ENCODE measurements at regions not wholly inside any gene's neighbourhood (a gene's known extent, or its start where the extent isn't known, plus 50 kb on each side); places are given as distances from the start of the nearest gene placed in this dataset.

GRCh38 chr6:14934844-14935243, 311.0 kb upstream of the JARID2 start:
- no peaks in the 10 kb centered on the region for H3K9me3 ChIP-seq
- ATAC-seq (ENCODE audit: low FRiP score in 2 of 2) (no peak), DNase-seq (no peak)
- no peaks in the 10 kb centered on the region for H3K36me3 ChIP-seq
- no peak for TF ChIP-seq CTCF (IDR thresholded peaks at IDR 0.05)
- H3K4me3 ChIP-seq, result no peak overlapping the region
- no peaks in the 10 kb centered on the region for H3K27me3 ChIP-seq
- no peak overlapping the region for H3K27ac ChIP-seq
- 59 to 76% methylated on average over 4 of the region's 4 CpGs for WGBS, 2 donors
- H3K4me1 ChIP-seq, result no peaks in the 10 kb centered on the region

DNA sequence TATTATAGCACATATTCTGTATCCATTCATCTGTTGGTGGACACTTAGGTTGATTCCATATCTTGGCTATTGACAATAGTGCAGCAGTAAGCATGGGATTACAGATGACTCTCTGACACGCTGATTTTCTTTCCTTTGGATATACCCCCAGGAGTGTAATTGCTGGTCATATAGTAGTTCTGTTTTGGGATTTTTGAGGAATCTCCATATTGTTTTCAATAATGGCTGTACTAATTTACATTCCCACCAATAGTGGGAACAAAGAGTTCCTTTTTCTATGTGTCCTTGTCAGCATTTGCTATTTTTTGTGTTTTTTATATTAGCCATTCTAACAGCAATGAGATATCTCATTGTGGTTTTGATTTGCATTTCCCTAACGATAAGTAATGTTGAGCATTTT, 309.0 kb upstream of the JARID2 start:
- WGBS, 2 donors, result 91 to 96% methylated on average over 2 of the region's 2 CpGs

DNA sequence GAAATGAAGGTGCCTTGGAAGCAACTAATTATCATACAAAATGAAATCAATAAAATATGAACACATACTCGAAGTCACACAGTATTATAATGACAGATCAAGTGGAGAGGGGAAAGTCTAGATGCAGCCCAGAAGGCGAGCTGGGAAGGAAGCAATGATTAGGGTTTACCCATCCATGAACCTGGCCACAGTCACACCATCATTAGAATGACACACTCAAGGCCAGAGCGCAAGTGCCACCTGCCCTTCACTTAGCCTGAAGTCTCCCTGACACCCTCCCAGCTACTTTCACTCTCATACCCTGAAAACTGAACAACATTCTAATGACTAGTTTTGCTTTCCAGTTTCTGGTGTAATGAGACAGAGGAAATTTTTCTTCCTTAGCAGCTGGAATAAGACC, 302.8 kb upstream of the JARID2 start:
- no peaks in the 10 kb centered on the region for H3K9me3 ChIP-seq
- H3K27ac ChIP-seq, result no peak overlapping the region
- no peaks in the 10 kb centered on the region for H3K27me3 ChIP-seq
- H3K36me3 ChIP-seq, result no peaks in the 10 kb centered on the region
- no peaks in the 10 kb centered on the region for H3K4me1 ChIP-seq
- TF ChIP-seq POLR2A (IDR thresholded peaks at IDR 0.05), result no peak
- no peak for TF ChIP-seq EP300 (IDR thresholded peaks at IDR 0.05)
- no peak for TF ChIP-seq CTCF (IDR thresholded peaks at IDR 0.05)
- 86 to 97% methylated on average over 3 of the region's 3 CpGs for WGBS, 2 donors
- DNase-seq (no peak), ATAC-seq (ENCODE audit: low FRiP score in 2 of 2) (no peak)
- H3K4me3 ChIP-seq, result no peak overlapping the region

More for the DNA sequence above, 309.0 kb upstream of the JARID2 start:
- Histone ChIP-seq H3K27ac (no peak overlapping the region), H3K9me3 (no peaks in the 10 kb centered on the region), H3K36me3 (no peaks in the 10 kb centered on the region), H3K4me1 (no peaks in the 10 kb centered on the region), H3K27me3 (no peaks in the 10 kb centered on the region), H3K4me3 (no peak overlapping the region)
- TF ChIP-seq EP300 (IDR thresholded peaks at IDR 0.05) (no peak), POLR2AphosphoS5 (IDR thresholded peaks at IDR 0.05) (no peak), POLR2A (IDR thresholded peaks at IDR 0.05) (no peak), CTCF (IDR thresholded peaks at IDR 0.05) (no peak)
- ATAC-seq (ENCODE audit: low FRiP score in 2 of 2) (no peak), DNase-seq (no peak)

DNA sequence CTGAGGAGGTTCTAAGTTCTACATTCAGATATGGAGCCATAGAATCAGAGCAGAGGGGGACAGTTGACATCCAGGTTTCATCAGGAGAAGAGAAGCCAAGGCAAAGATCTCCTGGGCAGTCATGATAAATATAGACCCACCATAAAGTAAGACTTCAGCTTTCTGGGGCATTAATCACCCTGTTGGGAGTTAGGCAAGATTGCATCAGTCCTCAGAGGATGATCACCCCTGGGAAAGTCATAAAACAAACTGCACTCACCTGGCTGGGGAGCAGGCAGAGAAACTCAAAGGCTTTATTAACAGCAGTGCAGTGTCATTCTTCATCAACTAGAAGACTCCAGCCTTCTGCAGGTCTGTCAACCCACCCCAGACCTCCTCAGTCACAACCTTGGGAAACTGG, 301.3 kb upstream of the JARID2 start:
- no peaks in the 10 kb centered on the region for H3K36me3 ChIP-seq
- TF ChIP-seq POLR2A (IDR thresholded peaks at IDR 0.05), result no peak
- TF ChIP-seq POLR2AphosphoS5 (IDR thresholded peaks at IDR 0.05), result no peak
- TF ChIP-seq EP300 (IDR thresholded peaks at IDR 0.05), result no peak
- TF ChIP-seq CTCF (IDR thresholded peaks at IDR 0.05), result no peak
- H3K4me3 ChIP-seq, result no peak overlapping the region
- no peaks in the 10 kb centered on the region for H3K4me1 ChIP-seq
- ATAC-seq (ENCODE audit: low FRiP score in 2 of 2) (no peak), DNase-seq (no peak)
- no peak overlapping the region for H3K27ac ChIP-seq
- H3K27me3 ChIP-seq, result no peaks in the 10 kb centered on the region
- H3K9me3 ChIP-seq, result no peaks in the 10 kb centered on the region

- WGBS, 2 donors, result 89 to 93% methylated on average over 7 of the region's 7 CpGs
- no peaks in the 10 kb centered on the region for H3K4me1 ChIP-seq
- H3K4me3 ChIP-seq, result no peak overlapping the region
- no peak for TF ChIP-seq CTCF (IDR thresholded peaks at IDR 0.05)
- TF ChIP-seq POLR2A (IDR thresholded peaks at IDR 0.05), result no peak
- TF ChIP-seq POLR2AphosphoS5 (IDR thresholded peaks at IDR 0.05), result no peak
- TF ChIP-seq EP300 (IDR thresholded peaks at IDR 0.05), result no peak
- ATAC-seq (ENCODE audit: low FRiP score in 2 of 2) (no peak), DNase-seq (no peak)
- H3K9me3 ChIP-seq, result no peaks in the 10 kb centered on the region
- no peak overlapping the region for H3K27ac ChIP-seq
- no peaks in the 10 kb centered on the region for H3K27me3 ChIP-seq
- no peaks in the 10 kb centered on the region for H3K36me3 ChIP-seq
Measured at GRCh38 chr6:14945461-14946185, 300.2 kb upstream of the JARID2 start.

Data from upper lobe of left lung (tissue), 6 donors.